H1 (cell line): ENCODE measurements at regions not wholly inside any gene's neighbourhood (a gene's known extent, or its start where the extent isn't known, plus 50 kb on each side); places are given as distances from the start of the nearest gene placed in this dataset.

Experiments
- ATF3 ChIP-seq: IDR thresholded peaks from 2 replicates; pipeline ENCODE4 v1.6.1; 2011; ENCODE audit warnings: low read depth, mild to moderate bottlenecking, low read length; ENCODE audit not compliant: insufficient read depth
- CTCF ChIP-seq, 3 experiments: IDR thresholded peaks; 1 replicate in 2 of 3; 2 replicates in 1 of 3; pipeline versions ENCODE4 v1.5.1 to v1.6.1; 2011; ENCODE audit warnings: low read length in 3 of 3, mild to moderate bottlenecking in 3 of 3, inconsistent platforms in 2 of 3, low read depth in 1 of 3, moderate library complexity in 1 of 3; ENCODE audit not compliant: insufficient read depth in 1 of 3; ENCODE audit errors: control extremely low read depth in 1 of 3

- TF ChIP-seq CTCF (IDR thresholded peaks at IDR 0.05; ENCODE audit: control extremely low read depth in 1 of 3, insufficient read depth in 1 of 3, low read depth in 1 of 3, low read length in 3 of 3) (no peak), ATF3 (no peak)
Measured at GRCh38 chr3:159858650-159859049, 130.0 kb upstream of the IL12A start (continued).
